ENCODE measurements at regions not wholly inside any gene's neighbourhood (a gene's known extent, or its start where the extent isn't known, plus 50 kb on each side); places are given as distances from the start of the nearest gene placed in this dataset.

- no peaks in the 10 kb centered on the region for H4K20me1 ChIP-seq (ENCODE audit: low read length)
- H3K27me3 ChIP-seq (ENCODE audit: low read length) = no peaks in the 10 kb centered on the region
- H2AFZ ChIP-seq (ENCODE audit: low read length) = no peak overlapping the region
- peaks cover 5% of the 10 kb centered on the region; the same call in 1 of the 2 replicates for H3K9me3 ChIP-seq (ENCODE audit: low read length)
- CTCF ChIA-PET = no interaction called here
- no peaks in the 10 kb centered on the region for H3K4me1 ChIP-seq (ENCODE audit: insufficient read depth, low read length)
- H3K9me2 ChIP-seq (replicated peaks; ENCODE audit: low read length) = no peaks in the 10 kb centered on the region
- H3K4me3 ChIP-seq (ENCODE audit: low read length) = no peak overlapping the region
- ATAC-seq = no peak
- BruUV-seq (replicated peaks) = no TSS peak
- TF ChIP-seq EZH2phosphoT487 (IDR thresholded peaks at IDR 0.05; ENCODE audit: borderline replicate concordance, low read length) (no peak), EZH2 (IDR thresholded peaks at IDR 0.05; ENCODE audit: low read length, unreplicated experiment) (no peak)
- TF ChIP-seq, protein P1, sequence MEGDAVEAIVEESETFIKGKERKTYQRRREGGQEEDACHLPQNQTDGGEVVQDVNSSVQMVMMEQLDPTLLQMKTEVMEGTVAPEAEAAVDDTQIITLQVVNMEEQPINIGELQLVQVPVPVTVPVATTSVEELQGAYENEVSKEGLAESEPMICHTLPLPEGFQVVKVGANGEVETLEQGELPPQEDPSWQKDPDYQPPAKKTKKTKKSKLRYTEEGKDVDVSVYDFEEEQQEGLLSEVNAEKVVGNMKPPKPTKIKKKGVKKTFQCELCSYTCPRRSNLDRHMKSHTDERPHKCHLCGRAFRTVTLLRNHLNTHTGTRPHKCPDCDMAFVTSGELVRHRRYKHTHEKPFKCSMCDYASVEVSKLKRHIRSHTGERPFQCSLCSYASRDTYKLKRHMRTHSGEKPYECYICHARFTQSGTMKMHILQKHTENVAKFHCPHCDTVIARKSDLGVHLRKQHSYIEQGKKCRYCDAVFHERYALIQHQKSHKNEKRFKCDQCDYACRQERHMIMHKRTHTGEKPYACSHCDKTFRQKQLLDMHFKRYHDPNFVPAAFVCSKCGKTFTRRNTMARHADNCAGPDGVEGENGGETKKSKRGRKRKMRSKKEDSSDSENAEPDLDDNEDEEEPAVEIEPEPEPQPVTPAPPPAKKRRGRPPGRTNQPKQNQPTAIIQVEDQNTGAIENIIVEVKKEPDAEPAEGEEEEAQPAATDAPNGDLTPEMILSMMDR (conservative IDR thresholded peaks at IDR 0.05; ENCODE audit: low read depth, low read length) = no peak
- DNase-seq = no peak
- no peak overlapping the region for H3K9ac ChIP-seq (ENCODE audit: low read length)
- intact Hi-C loops (cut with micrococcal nuclease) = no loop called here
- H3K27ac ChIP-seq (ENCODE audit: low read length) = no peak overlapping the region
- POLR2A ChIA-PET (ENCODE audit: unreplicated experiment) = no interaction called here
- no peaks in the 10 kb centered on the region for H3K79me2 ChIP-seq (ENCODE audit: low read length)
- no peak overlapping the region for H3K4me2 ChIP-seq (ENCODE audit: low read length)
- no peaks in the 10 kb centered on the region for H3K36me3 ChIP-seq (ENCODE audit: low read depth, low read length)
- no peaks in the 10 kb centered on the region for H3F3A ChIP-seq (ENCODE audit: low read length, unreplicated experiment)
These were observed 337.1 kb upstream of the MAP2 start for GRCh38 chr2:209086761-209087160.

GRCh38 chr2:209091056-209091455, 332.8 kb upstream of the MAP2 start:
- H4K20me1 ChIP-seq (ENCODE audit: low read length) = no peaks in the 10 kb centered on the region
- POLR2A ChIA-PET (ENCODE audit: unreplicated experiment) = no interaction called here
- no TSS peak for BruUV-seq (replicated peaks)
- no peaks in the 10 kb centered on the region for H3K36me3 ChIP-seq (ENCODE audit: low read depth, low read length)
- H3K9me3 ChIP-seq (ENCODE audit: low read length) = peaks cover 5% of the 10 kb centered on the region; the same call in 1 of the 2 replicates
- H3K9me2 ChIP-seq (replicated peaks; ENCODE audit: low read length) = no peaks in the 10 kb centered on the region
- H3F3A ChIP-seq (ENCODE audit: low read length, unreplicated experiment) = no peaks in the 10 kb centered on the region
- no peak overlapping the region for H3K4me2 ChIP-seq (ENCODE audit: low read length)
- CTCF ChIA-PET = no interaction called here
- DNase-seq (no peak), ATAC-seq (no peak)
- no peaks in the 10 kb centered on the region for H3K4me1 ChIP-seq (ENCODE audit: insufficient read depth, low read length)
- intact Hi-C loops (cut with micrococcal nuclease) = no loop called here
- H3K27ac ChIP-seq (ENCODE audit: low read length) = no peak overlapping the region
- no peak overlapping the region for H2AFZ ChIP-seq (ENCODE audit: low read length)
- no peak overlapping the region for H3K4me3 ChIP-seq (ENCODE audit: low read length)
- H3K9ac ChIP-seq (ENCODE audit: low read length) = no peak overlapping the region
- no peaks in the 10 kb centered on the region for H3K79me2 ChIP-seq (ENCODE audit: low read length)
- no peaks in the 10 kb centered on the region for H3K27me3 ChIP-seq (ENCODE audit: low read length)
- TF ChIP-seq EZH2phosphoT487 (IDR thresholded peaks at IDR 0.05; ENCODE audit: borderline replicate concordance, low read length) = no peak
- TF ChIP-seq, protein P1 (conservative IDR thresholded peaks at IDR 0.05; ENCODE audit: low read depth, low read length) = no peak
- no peak for TF ChIP-seq EZH2 (IDR thresholded peaks at IDR 0.05; ENCODE audit: low read length, unreplicated experiment)

- no peaks in the 10 kb centered on the region for H4K20me1 ChIP-seq (ENCODE audit: low read length)
- intact Hi-C loops (cut with micrococcal nuclease) = no loop called here
- no peak overlapping the region for H2AFZ ChIP-seq (ENCODE audit: low read length)
- H3K27ac ChIP-seq (ENCODE audit: low read length) = no peak overlapping the region
- no peaks in the 10 kb centered on the region for H3K9me2 ChIP-seq (replicated peaks; ENCODE audit: low read length)
- DNase-seq (no peak), ATAC-seq (no peak)
- no peak overlapping the region for H3K9ac ChIP-seq (ENCODE audit: low read length)
- H3K36me3 ChIP-seq (ENCODE audit: low read depth, low read length) = no peaks in the 10 kb centered on the region
- POLR2A ChIA-PET (ENCODE audit: unreplicated experiment) = no interaction called here
- H3K9me3 ChIP-seq (ENCODE audit: low read length) = peaks cover 5% of the 10 kb centered on the region; the same call in 1 of the 2 replicates
- no peaks in the 10 kb centered on the region for H3K79me2 ChIP-seq (ENCODE audit: low read length)
- CTCF ChIA-PET = no interaction called here
- H3K4me3 ChIP-seq (ENCODE audit: low read length) = no peak overlapping the region
- H3F3A ChIP-seq (ENCODE audit: low read length, unreplicated experiment) = no peaks in the 10 kb centered on the region
- H3K27me3 ChIP-seq (ENCODE audit: low read length) = no peaks in the 10 kb centered on the region
- no TSS peak for BruUV-seq (replicated peaks)
- no peak overlapping the region for H3K4me2 ChIP-seq (ENCODE audit: low read length)
- no peaks in the 10 kb centered on the region for H3K4me1 ChIP-seq (ENCODE audit: insufficient read depth, low read length)
- TF ChIP-seq EZH2phosphoT487 (IDR thresholded peaks at IDR 0.05; ENCODE audit: borderline replicate concordance, low read length) (no peak), EZH2 (IDR thresholded peaks at IDR 0.05; ENCODE audit: low read length, unreplicated experiment) (no peak)
- TF ChIP-seq, protein P1 (conservative IDR thresholded peaks at IDR 0.05; ENCODE audit: low read depth, low read length) = no peak
These were observed 329.6 kb upstream of the MAP2 start for GRCh38 chr2:209094221-209094620.

Data from PC-3 (cell line).